ENCODE measurements at regions not wholly inside any gene's neighbourhood (a gene's known extent, or its start where the extent isn't known, plus 50 kb on each side); places are given as distances from the start of the nearest gene placed in this dataset.
"Not testable (repeated sequence)": the region's sequence is repeated elsewhere in the genome, so short reads cannot be mapped to it uniquely, and the experiment has no call there.

GRCh38 chr2:160730296-160730995 is 236.8 kb upstream of the RBMS1 start:
- no peak for DNase-seq (ENCODE audit: low read depth)

DNA sequence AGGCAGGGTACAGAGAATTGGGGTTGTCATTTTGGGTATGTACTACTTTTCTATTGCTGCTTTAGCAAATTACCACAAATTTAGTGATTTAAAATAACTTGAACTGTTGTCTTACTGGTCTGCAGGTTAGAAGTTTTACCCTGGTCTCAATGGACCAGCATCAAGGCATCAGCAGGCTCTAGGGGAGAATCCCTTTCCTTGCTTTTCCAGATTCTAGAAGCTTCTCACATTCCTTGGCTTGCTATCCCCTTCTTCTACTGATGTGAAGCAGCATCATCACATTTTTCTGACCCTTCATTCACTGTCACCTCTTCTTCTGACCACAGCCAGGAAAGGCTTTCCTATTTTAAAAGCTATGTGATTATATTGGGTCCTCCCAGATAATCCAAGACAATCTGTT is 237.8 kb upstream of the RBMS1 start:
- DNase-seq (ENCODE audit: low read depth) = no peak

GRCh38 chr2:160731856-160732255 is 238.2 kb upstream of the RBMS1 start:
- no peak for DNase-seq (ENCODE audit: low read depth)

GRCh38 chr2:160735696-160736095 is 242.1 kb upstream of the RBMS1 start:
- no peak for DNase-seq (ENCODE audit: low read depth)

DNA sequence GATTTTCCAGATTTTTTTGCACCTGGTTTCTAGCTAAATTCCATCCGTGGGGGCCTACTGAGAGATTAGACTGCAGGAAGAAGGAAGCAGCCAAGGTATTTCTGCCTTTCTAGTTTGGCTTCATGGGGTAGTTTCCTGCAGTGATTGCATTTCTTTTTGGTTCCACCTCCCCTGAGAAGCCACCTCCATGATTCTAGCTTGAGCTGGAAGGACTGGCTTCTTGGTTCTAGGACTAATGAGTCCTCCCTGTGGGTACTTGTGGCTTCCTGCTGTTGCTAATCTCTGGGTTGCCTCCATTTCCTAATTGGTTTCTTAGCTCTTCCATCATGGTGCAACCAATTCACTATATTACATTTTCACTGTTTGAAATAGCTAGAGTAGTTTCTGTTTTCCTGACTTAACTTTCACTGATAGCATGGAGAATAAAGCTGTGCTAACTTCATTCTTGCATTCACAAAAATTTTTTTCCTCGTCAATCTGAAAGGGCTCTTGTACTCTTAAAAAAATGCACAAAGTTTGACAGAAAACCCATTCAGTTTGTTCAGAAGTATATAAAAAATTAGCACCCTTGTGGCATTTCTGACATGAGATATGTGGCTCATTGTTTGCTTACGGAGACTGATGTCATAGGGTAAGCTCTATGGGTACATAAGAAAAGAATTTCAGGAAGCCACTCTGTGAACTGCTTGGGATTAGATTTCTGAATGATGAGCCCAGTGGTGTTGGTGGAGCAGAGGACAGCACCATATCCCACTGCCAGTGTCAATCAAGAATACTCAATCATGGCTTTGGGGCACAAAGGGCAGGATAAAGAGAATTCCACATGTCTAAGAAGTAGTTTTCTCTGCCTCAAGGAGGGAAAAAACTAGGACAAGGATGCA is 242.8 kb upstream of the RBMS1 start:
- DNase-seq (ENCODE audit: low read depth) = no peak

DNA sequence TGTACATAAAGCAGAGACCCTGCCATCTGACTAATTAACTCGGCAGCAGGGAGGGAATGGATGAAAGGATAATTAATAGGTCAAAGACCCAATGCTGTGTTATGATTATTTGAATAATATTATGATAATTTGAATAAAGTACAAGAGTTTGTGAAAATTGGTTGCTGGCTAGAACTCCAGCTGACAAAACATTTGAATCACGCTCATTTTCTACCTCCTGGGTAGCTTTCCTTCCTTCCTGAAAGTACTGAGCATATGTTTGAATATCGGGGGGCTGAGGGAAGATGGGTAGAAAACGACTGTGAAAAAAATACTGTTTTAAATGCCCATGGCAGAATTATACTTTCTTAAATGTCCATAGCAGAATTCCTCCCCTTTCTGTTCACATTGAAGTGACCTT is 243.6 kb upstream of the RBMS1 start:
- DNase-seq (ENCODE audit: low read depth) = no peak

DNA sequence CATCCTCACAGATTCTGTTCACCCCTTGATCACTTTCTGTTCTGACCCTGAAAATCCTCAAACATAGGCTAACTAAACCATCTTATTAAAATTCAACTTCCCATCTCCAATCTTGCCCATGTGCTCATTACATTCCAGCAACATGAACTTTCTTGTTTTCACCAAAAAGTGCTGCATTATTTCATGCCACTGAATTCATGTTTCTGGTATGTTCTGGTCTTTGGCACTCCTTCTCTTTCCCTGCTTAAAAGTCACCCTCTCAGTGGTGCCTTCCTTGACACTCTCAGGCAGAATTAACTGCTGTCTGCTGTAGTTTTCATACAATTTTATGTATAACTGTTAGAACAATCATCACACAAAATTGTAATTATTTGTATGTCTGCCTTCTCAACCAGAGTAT is 247.7 kb upstream of the RBMS1 start:
- no peak for DNase-seq (ENCODE audit: low read depth)

- no peak for DNase-seq (ENCODE audit: low read depth)
Measured at GRCh38 chr2:160741815-160742214, 248.2 kb upstream of the RBMS1 start.

- DNase-seq (ENCODE audit: low read depth) = no peak
Measured at GRCh38 chr2:160742667-160743066, 249.1 kb upstream of the RBMS1 start.

DNA sequence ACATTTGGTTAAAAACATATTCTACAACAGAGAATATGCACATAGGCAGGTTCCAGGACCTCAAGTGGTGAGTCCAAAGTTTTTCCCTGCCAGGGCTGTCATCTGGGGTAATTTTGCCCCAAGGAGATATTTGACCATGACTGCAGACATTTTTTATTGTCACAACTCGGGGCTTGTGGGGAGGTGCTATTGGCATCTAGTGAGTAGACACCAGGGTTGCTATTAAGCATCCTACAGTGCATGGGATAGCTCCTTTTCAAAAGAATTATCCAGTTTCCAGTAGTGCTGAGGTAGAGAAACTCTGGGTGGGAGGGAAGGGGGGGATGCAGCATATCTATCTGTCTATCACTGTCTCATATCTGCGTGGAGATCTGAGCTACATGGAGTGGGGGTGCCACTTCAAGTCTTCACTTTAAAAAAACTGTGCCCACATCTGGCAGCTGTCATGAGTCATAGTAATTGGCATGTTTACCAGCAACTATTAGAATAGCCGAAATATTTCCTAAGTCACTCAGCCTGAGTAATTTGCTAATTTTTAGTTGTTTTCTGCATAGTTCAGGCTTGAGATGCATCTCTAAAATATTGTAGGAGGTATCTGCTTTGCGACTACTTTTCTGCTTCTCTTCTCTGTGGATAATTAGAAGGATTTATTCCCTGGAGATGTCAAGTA is 254.0 kb upstream of the RBMS1 start:
- no peak for DNase-seq (ENCODE audit: low read depth)

GRCh38 chr2:160751021-160751420 is 257.4 kb upstream of the RBMS1 start:
- no peak for DNase-seq (ENCODE audit: low read depth)

DNA sequence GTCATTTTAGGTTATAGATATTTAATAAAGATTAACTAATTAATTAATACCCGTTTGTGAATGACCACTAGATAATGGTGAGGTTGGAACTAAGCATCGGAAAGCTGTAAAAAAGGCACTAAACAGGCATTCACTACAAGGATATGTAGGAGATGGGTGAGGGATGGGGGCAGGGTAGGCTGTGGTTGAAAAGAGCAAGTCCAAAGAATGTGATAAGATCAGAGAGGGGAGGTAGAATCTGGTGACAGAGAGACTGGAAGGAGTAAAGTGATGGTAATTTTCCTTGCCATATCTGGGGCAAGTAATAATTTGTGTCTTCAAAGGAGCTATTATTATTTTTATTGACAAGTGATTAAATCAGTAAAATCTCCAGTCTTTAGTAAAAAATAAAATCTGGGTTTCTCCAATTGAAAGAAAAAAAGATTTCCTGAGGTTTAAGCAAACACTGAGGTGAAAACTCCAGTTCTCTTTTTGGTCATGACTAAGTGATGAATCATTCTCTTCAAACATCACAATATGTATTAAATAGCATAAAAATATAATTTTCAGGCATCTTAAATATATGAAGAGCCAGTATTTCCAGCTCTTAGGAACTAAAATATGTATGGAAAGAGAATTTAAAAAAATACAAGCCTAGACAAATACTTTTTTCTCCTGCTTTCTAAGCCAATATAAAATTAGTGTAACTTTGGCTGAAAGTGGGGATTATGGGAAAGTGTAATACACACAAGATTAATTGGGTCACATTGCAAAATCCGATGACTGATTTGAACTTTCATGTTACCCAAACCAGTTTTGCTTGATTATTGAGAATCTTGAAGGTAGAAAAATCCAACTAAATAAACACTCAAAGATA is 259.1 kb upstream of the RBMS1 start:
- no peak for DNase-seq (ENCODE audit: low read depth)

GRCh38 chr2:160753331-160753654 is 259.7 kb upstream of the RBMS1 start:
- DNase-seq (ENCODE audit: low read depth) = no peak

- DNase-seq (ENCODE audit: low read depth) = no peak
Measured at GRCh38 chr2:160753960-160754359, 260.4 kb upstream of the RBMS1 start.

DNA sequence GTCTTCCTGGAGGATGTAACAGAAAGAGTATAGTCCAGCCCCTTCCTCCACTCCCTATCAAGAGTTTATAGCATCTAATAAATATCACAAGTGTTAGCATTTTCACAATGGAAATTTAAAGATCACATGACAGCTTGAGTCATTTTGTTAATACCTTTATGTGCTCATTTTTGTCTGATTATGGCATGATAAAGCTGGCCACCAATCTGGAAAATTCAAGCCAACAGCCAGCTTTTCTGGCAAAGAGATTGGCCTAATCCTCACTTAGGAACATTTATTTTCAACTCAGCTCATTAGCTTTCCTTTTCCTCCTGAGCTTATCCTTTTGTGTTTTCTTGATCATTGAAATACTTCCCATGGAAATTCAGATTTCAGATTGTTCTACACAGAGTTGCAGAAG is 262.9 kb upstream of the RBMS1 start:
- no peak for DNase-seq (ENCODE audit: low read depth)

DNA sequence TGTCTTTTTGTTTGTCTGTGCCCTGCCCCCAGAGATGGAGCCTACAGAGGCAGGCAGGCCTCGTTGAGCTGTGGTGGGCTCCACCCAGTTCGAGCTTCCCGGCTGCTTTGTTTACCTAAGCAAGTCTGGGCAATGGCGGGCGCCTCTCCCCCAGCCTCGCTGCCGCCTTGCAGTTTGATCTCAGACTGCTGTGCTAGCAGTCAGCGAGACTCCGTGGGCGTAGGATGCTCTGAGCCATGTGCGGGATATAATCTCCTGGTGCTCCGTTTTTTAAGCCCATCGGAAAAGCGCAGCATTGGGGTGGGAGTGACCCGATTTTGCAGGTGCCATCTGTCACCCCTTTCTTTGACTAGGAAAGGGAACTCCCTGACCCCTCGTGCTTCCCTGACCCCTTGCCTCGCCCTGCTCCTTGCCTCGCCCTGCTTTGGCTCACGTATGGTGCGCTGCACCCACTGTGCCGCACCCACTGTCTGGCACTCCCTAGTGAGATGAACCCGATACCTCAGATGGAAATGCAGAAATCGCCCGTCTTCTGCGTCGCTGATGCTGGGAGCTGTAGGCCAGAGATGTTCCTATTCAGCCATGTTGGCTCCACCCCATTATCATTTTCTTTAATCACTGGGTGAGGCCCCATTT is 269.0 kb upstream of the RBMS1 start:
- DNase-seq (ENCODE audit: low read depth) = not testable (repeated sequence)

GRCh38 chr2:160783474-160783873 is 289.9 kb upstream of the RBMS1 start:
- DNase-seq (ENCODE audit: low read depth) = no peak

- DNase-seq (ENCODE audit: low read depth) = no peak
Measured at GRCh38 chr2:160784034-160784433, 290.4 kb upstream of the RBMS1 start.

DNA sequence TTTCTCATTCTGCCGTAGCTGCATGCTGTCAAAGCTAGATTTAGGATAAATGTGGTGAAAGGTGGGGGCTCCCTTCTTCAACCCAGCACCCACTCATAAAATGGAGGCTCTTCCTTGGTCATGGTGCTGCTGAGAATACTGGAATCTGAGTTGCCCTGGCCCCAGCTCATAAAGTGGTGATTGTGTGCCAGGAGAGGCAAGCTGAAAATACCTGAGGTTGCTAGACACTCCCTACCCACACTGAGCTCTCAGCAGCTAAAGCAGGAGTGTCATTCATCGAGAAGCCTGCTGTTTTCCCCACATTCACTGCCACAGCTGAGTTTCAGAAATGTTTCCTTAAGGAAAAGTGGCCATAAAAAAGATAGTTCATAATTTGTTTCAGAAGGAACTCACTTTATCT is 297.1 kb upstream of the RBMS1 start:
- DNase-seq (ENCODE audit: low read depth) = no peak

DNA sequence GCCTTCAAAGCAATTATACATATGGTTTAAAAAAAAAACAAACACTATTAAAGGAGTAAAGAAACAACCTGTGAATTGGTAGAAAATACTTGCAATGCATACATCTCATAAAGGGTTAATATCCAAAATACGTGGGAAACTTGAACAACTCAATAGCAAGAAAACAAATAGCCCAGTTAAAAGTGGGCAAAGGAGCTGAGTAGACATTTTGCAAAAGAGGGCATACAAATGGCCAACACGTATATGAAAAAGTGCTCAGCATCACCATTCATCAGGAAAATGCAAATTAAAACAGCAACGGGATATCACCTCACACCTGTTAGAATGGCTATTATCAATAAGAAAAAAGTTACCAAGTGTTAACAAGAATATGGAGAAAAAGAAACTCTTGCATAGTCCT is 298.3 kb upstream of the RBMS1 start:
- DNase-seq (ENCODE audit: low read depth) = no peak

DNA sequence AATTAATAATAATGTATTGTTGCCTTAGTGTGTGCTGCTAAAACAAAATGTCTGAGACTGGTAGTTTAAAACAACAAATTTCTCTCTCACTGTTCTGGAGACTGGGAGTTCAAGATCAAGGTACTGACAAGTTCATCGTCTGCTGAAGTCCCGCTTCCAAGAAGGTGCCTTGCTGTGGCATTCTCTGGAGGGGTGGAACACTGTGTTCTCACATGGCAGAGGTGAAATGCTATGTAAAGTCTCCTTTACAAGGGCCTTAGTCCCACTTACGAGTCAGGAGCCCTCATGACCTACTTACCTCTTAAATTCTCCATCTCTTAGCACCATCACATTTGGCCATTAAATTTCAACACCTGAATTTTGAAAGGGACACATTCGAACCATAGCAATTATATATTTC is 299.2 kb upstream of the RBMS1 start:
- no peak for DNase-seq (ENCODE audit: low read depth)

- DNase-seq (ENCODE audit: low read depth) = no peak
Measured at GRCh38 chr2:160794926-160795325, 301.3 kb upstream of the RBMS1 start.
